IMR-90 (cell line): ENCODE measurements at regions not wholly inside any gene's neighbourhood (a gene's known extent, or its start where the extent isn't known, plus 50 kb on each side); places are given as distances from the start of the nearest gene placed in this dataset.

Experiments
- ATAC-seq: fragments of 200-7000 bp; cut with Tn5 transposase; 2 replicates; pipeline ENCODE4 v1.9.1; 2020; ENCODE audit warnings: low read depth, mild to moderate bottlenecking, moderate library complexity
- BruUV-seq: library from RNA; stranded (reverse); fragments of 400-500 nt; replicated peaks from 2 replicates; lab custom pipeline; 2021; lab: Mats Ljungman, UMichigan
- CTCF ChIA-PET: fragments of 300-600 bp; formaldehyde crosslinking; extraction: SDS; loops from one replicate; lab custom pipeline; 2021; ENCODE audit warnings: antibody characterized with exemption; lab: Yijun Ruan, JAX
- POLR2A ChIA-PET: fragments of 300-600 bp; sonication (Branson Sonifier 250); formaldehyde crosslinking; loops from one replicate; lab custom pipeline; 2022; ENCODE audit warnings: antibody characterized with exemption; ENCODE audit not compliant: unreplicated experiment; lab: Charles Lee
- DNase-seq: peaks from one replicate; pipeline ENCODE4 v3.0.0; 2013
- H2AFZ ChIP-seq: replicated peaks from 2 replicates; pipeline ENCODE3; 2013; ENCODE audit warnings: low read length, mild to moderate bottlenecking; ENCODE audit not compliant: poor library complexity
- H2AK5ac ChIP-seq: 2 replicates; pipeline ENCODE4 v1.6.1; 2013; ENCODE audit warnings: low read depth, low read length, inconsistent platforms
- H2AK9ac ChIP-seq: replicated peaks from 2 replicates; pipeline ENCODE3; 2013; ENCODE audit warnings: mild to moderate bottlenecking, low read depth, low read length, moderate library complexity; ENCODE audit not compliant: poor library complexity
- H2BK120ac ChIP-seq: 2 replicates; pipeline ENCODE4 v1.6.1; 2013; ENCODE audit warnings: low read depth, low read length, inconsistent platforms
- H2BK15ac ChIP-seq: 3 replicates; pipeline ENCODE4 v1.6.1; 2013; ENCODE audit warnings: low read depth, low read length, inconsistent platforms
- H2BK20ac ChIP-seq: 2 replicates; pipeline ENCODE4 v1.6.1; 2013; ENCODE audit warnings: low read depth, mild to moderate bottlenecking, inconsistent platforms, low read length, moderate library complexity
- H2BK5ac ChIP-seq: 2 replicates; pipeline ENCODE4 v1.6.1; 2013; ENCODE audit warnings: mild to moderate bottlenecking, low read depth, low read length, inconsistent platforms; ENCODE audit not compliant: poor library complexity, severe bottlenecking
- H3K14ac ChIP-seq: replicated peaks from 2 replicates; pipeline ENCODE4 v1.6.1; 2013; ENCODE audit warnings: low read depth, low read length, inconsistent platforms
- H3K18ac ChIP-seq: 2 replicates; pipeline ENCODE4 v1.6.1; 2013; ENCODE audit warnings: low read depth, low read length, control low read depth
- H3K23ac ChIP-seq: 2 replicates; pipeline ENCODE4 v1.6.1; 2013; ENCODE audit warnings: low read depth, low read length, inconsistent platforms
- H3K27ac ChIP-seq: 2 replicates; pipeline ENCODE4 v1.5.1; 2013; ENCODE audit warnings: mild to moderate bottlenecking, control low read depth, low read length; ENCODE audit not compliant: insufficient read depth
- H3K27me3 ChIP-seq: 2 replicates; pipeline ENCODE4 v1.6.1; 2013; ENCODE audit warnings: low read length; ENCODE audit not compliant: control insufficient read depth, insufficient read depth
- H3K36me3 ChIP-seq: 2 replicates; pipeline ENCODE4 v1.6.1; 2013; ENCODE audit warnings: low read length, mixed read lengths; ENCODE audit not compliant: control insufficient read depth, insufficient read depth
- H3K4ac ChIP-seq: 2 replicates; pipeline ENCODE4 v1.6.1; 2013; ENCODE audit warnings: low read depth, low read length, inconsistent platforms
- H3K4me1 ChIP-seq: 2 replicates; pipeline ENCODE4 v1.6.1; 2013; ENCODE audit warnings: low read length, mixed read lengths; ENCODE audit not compliant: control insufficient read depth, insufficient read depth
- H3K4me2 ChIP-seq: 2 replicates; pipeline ENCODE4 v1.6.1; 2013; ENCODE audit warnings: low read depth, mild to moderate bottlenecking, control low read depth, low read length, moderate library complexity
- H3K4me3 ChIP-seq: 2 replicates; pipeline ENCODE4 v1.5.1; 2013; ENCODE audit warnings: low read depth, mild to moderate bottlenecking, control low read depth, low read length, moderate library complexity; ENCODE audit not compliant: insufficient read depth
- H3K56ac ChIP-seq: 2 replicates; pipeline ENCODE4 v1.6.1; 2013; ENCODE audit warnings: low read length, inconsistent platforms; ENCODE audit not compliant: insufficient read depth; ENCODE audit errors: extremely low read depth
- H3K79me1 ChIP-seq, 2 experiments: 2 replicates each; pipeline ENCODE4 v1.6.1; 2013; ENCODE audit warnings: low read length in 2 of 2, inconsistent platforms in 1 of 2, low read depth in 1 of 2
- H3K9ac ChIP-seq: 2 replicates; pipeline ENCODE4 v1.6.1; 2013; ENCODE audit warnings: low read depth, low read length, control low read depth
- H3K9me1 ChIP-seq: 2 replicates; pipeline ENCODE4 v1.6.1; 2013; ENCODE audit warnings: low read length, inconsistent platforms; ENCODE audit not compliant: insufficient read depth
- H3K9me3 ChIP-seq: 2 replicates; pipeline ENCODE4 v1.6.1; 2013; ENCODE audit warnings: low read length; ENCODE audit not compliant: control insufficient read depth, insufficient read depth
- H4K20me1 ChIP-seq: 2 replicates; pipeline ENCODE4 v1.6.1; 2013; ENCODE audit warnings: low read length, inconsistent platforms; ENCODE audit not compliant: insufficient read depth
- H4K5ac ChIP-seq: 2 replicates; pipeline ENCODE4 v1.6.1; 2013; ENCODE audit warnings: mild to moderate bottlenecking, low read depth, low read length, control low read depth
- H4K8ac ChIP-seq, 2 experiments: 2 replicates each; pipeline ENCODE4 v1.6.1; 2013; ENCODE audit warnings: low read depth in 2 of 2, low read length in 2 of 2, control low read depth in 1 of 2, inconsistent platforms in 1 of 2
- H4K91ac ChIP-seq: 2 replicates; pipeline ENCODE4 v1.6.1; 2013; ENCODE audit warnings: low read depth, low read length, inconsistent platforms; ENCODE audit not compliant: insufficient read depth
- BHLHE40 ChIP-seq: fragments of 150-350 bp; IDR thresholded peaks from 2 replicates; pipeline ENCODE4 v1.6.1; 2016; ENCODE audit warnings: mild to moderate bottlenecking, low read depth, low read length
- CEBPB ChIP-seq: IDR thresholded peaks from 2 replicates; pipeline ENCODE4 v1.6.1; 2012; ENCODE audit warnings: low read depth, low read length, improper control_type of control experiment
- CHD1 ChIP-seq: IDR thresholded peaks from 2 replicates; pipeline ENCODE4 v1.6.1; 2012; ENCODE audit warnings: low read depth, low read length, improper control_type of control experiment
- ELK1 ChIP-seq: fragments of 150-350 bp; IDR thresholded peaks from 2 replicates; pipeline ENCODE4 v1.6.1; 2016; ENCODE audit warnings: low read depth, mild to moderate bottlenecking, low read length, moderate library complexity, borderline replicate concordance
- FOS ChIP-seq: fragments of 150-350 bp; IDR thresholded peaks from 2 replicates; pipeline ENCODE4 v1.6.1; 2016; ENCODE audit warnings: low read depth, low read length
- MAFK ChIP-seq: IDR thresholded peaks from 2 replicates; pipeline ENCODE4 v1.6.1; 2012; ENCODE audit warnings: low read depth, low read length, improper control_type of control experiment
- MAZ ChIP-seq: IDR thresholded peaks from 2 replicates; pipeline ENCODE4 v1.6.1; 2012; ENCODE audit warnings: low read depth, mild to moderate bottlenecking, low read length, improper control_type of control experiment, moderate library complexity, borderline replicate concordance
- MXI1 ChIP-seq: IDR thresholded peaks from 2 replicates; pipeline ENCODE4 v1.6.1; 2012; ENCODE audit warnings: low read depth, mild to moderate bottlenecking, low read length, moderate library complexity, borderline replicate concordance
- NFE2L2 ChIP-seq: fragments of 150-350 bp; IDR thresholded peaks from 2 replicates; pipeline ENCODE4 v1.6.1; 2016; ENCODE audit warnings: low read depth, mild to moderate bottlenecking, low read length
- POLR2A ChIP-seq: IDR thresholded peaks from 2 replicates; pipeline ENCODE4 v1.6.1; 2012; ENCODE audit warnings: mild to moderate bottlenecking, low read depth, low read length
- RAD21 ChIP-seq: IDR thresholded peaks from 2 replicates; pipeline ENCODE4 v1.6.1; 2012; ENCODE audit warnings: low read length, improper control_type of control experiment
- RCOR1 ChIP-seq: IDR thresholded peaks from 2 replicates; pipeline ENCODE4 v1.6.1; 2012; ENCODE audit warnings: mild to moderate bottlenecking, low read length, improper control_type of control experiment; ENCODE audit not compliant: insufficient replicate concordance
- RFX5 ChIP-seq: IDR thresholded peaks from 2 replicates; pipeline ENCODE4 v1.8.0; 2012; ENCODE audit warnings: low read depth, mild to moderate bottlenecking, low read length, moderate library complexity
- SMC3 ChIP-seq: fragments of 150-350 bp; IDR thresholded peaks from 2 replicates; pipeline ENCODE4 v1.6.1; 2016; ENCODE audit warnings: low read depth, mild to moderate bottlenecking, antibody characterized with exemption, low read length, moderate library complexity
- WGBS, 2 experiments: methylation state at CpG; one replicate each; pipeline versions ENCODE4 v1.1.5 to v1.1.7; 2013; ENCODE audit warnings: missing lambda C conversion rate in 2 of 2; ENCODE audit not compliant: insufficient read length in 1 of 2; ENCODE audit errors: extremely low coverage in 2 of 2; 5-methylcytosine and 5-hydroxymethylcytosine counted together
- dilution Hi-C: fragments of 300-500 bp; cut with HindIII; formaldehyde crosslinking; loops from one replicate; pipeline ENCODE4 v1.14.3; 2018; ENCODE audit warnings: low sequenced_read_pairs; ENCODE audit not compliant: unreplicated experiment
- in situ Hi-C: fragments of 300-500 bp; cut with MboI; formaldehyde crosslinking; loops from 3 replicates; pipeline ENCODE4 v1.14.3; 2019; ENCODE audit warnings: low sequenced_read_pairs, inconsistent platforms, mixed read lengths
- intact Hi-C: fragments of 100-400 bp; cut with micrococcal nuclease; formaldehyde crosslinking; loops from 2 replicates; pipeline ENCODE4 v1.10.0; 2022
- TF ChIP-seq, protein P1 (sequence below): conservative IDR thresholded peaks from 2 replicates; pipeline ENCODE4 v1.5.1; 2012; ENCODE audit warnings: mild to moderate bottlenecking, low read depth, low read length, improper control_type of control experiment
- TF ChIP-seq, protein P2 (sequence below): fragments of 150-350 bp; IDR thresholded peaks from 2 replicates; pipeline ENCODE4 v1.6.1; 2017; ENCODE audit warnings: mild to moderate bottlenecking, antibody characterized with exemption, low read length, low read depth

- intact Hi-C loops: no loop called here
Measured at GRCh38 chr12:114547636-114548035, 136.3 kb downstream of the TBX3 start.

More at GRCh38 chr12:114547636-114548035, 136.3 kb downstream of the TBX3 start:
- Histone ChIP-seq H2BK20ac (no peak overlapping the region), H3K9me1 (no peaks in the 10 kb centered on the region), H3K4me1 (no peaks in the 10 kb centered on the region), H4K8ac (no peak overlapping the region), H3K14ac (no peak overlapping the region), H3K23ac (no peak overlapping the region), H2AK5ac (no peak overlapping the region), H4K91ac (no peak overlapping the region), H2AFZ (peak overlapping the region; percentile 11), H4K5ac (no peak overlapping the region), H4K20me1 (no peaks in the 10 kb centered on the region), H2BK5ac (no peak overlapping the region), H3K4me3 (no peak overlapping the region), H3K79me1 (no peaks in the 10 kb centered on the region), H3K36me3 (no peaks in the 10 kb centered on the region), H3K27me3 (no peaks in the 10 kb centered on the region; the same call in none of the 2 replicates), H3K9me3 (no peaks in the 10 kb centered on the region), H3K27ac (no peak overlapping the region), H2BK15ac (no peak overlapping the region), H3K4ac (no peak overlapping the region), H3K4me2 (no peak overlapping the region), H3K56ac (no peak overlapping the region), H2AK9ac (no peak overlapping the region), H3K9ac (no peak overlapping the region), H2BK120ac (no peak overlapping the region), H3K18ac (no peak overlapping the region)
- POLR2A ChIA-PET: no interaction called here
- in situ Hi-C loops (no loop called here), dilution Hi-C loops (no loop called here)
- no peak for ATAC-seq
- CTCF ChIA-PET: no interaction called here
- TF ChIP-seq FOS (no peak), RAD21 (no peak), NFE2L2 (no peak), SMC3 (no peak), MAZ (no peak), MAFK (no peak), RFX5 (no peak), CHD1 (no peak), ELK1 (no peak), CEBPB (no peak), RCOR1 (no peak), MXI1 (no peak), BHLHE40 (no peak), POLR2A (no peak)
- TF ChIP-seq, protein P1, sequence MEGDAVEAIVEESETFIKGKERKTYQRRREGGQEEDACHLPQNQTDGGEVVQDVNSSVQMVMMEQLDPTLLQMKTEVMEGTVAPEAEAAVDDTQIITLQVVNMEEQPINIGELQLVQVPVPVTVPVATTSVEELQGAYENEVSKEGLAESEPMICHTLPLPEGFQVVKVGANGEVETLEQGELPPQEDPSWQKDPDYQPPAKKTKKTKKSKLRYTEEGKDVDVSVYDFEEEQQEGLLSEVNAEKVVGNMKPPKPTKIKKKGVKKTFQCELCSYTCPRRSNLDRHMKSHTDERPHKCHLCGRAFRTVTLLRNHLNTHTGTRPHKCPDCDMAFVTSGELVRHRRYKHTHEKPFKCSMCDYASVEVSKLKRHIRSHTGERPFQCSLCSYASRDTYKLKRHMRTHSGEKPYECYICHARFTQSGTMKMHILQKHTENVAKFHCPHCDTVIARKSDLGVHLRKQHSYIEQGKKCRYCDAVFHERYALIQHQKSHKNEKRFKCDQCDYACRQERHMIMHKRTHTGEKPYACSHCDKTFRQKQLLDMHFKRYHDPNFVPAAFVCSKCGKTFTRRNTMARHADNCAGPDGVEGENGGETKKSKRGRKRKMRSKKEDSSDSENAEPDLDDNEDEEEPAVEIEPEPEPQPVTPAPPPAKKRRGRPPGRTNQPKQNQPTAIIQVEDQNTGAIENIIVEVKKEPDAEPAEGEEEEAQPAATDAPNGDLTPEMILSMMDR: no peak
- TF ChIP-seq, protein P2, sequence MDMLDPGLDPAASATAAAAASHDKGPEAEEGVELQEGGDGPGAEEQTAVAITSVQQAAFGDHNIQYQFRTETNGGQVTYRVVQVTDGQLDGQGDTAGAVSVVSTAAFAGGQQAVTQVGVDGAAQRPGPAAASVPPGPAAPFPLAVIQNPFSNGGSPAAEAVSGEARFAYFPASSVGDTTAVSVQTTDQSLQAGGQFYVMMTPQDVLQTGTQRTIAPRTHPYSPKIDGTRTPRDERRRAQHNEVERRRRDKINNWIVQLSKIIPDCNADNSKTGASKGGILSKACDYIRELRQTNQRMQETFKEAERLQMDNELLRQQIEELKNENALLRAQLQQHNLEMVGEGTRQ: no peak
- no peak for DNase-seq
- no CpG with 5 or more reads among the region's 1 CpG for WGBS, 2 experiments
- BruUV-seq: no TSS peak
